HAP-1 (cell line): ENCODE measurements at regions not wholly inside any gene's neighbourhood (a gene's known extent, or its start where the extent isn't known, plus 50 kb on each side); places are given as distances from the start of the nearest gene placed in this dataset.

Source experiments
- DNase-seq, 2 experiments: peaks; one replicate each; pipeline ENCODE4 v3.0.0-alpha.2; 2016 to 2020; ENCODE audit warnings: low spot score in 2 of 2
- H3K27me3 ChIP-seq: fragments of 250-450 bp; sonication (Bioruptor Pico); 2 replicates; pipeline ENCODE4 v1.5.1; 2020; ENCODE audit warnings: low read depth, mild to moderate bottlenecking, moderate library complexity
- H3K36me3 ChIP-seq: fragments of 250-450 bp; sonication (Bioruptor Pico); replicated peaks from 2 replicates; pipeline ENCODE4 v1.5.1; 2020; ENCODE audit warnings: mild to moderate bottlenecking
- H3K4me1 ChIP-seq: fragments of 250-450 bp; sonication (Bioruptor Pico); 2 replicates; pipeline ENCODE4 v1.5.1; 2020; ENCODE audit warnings: mild to moderate bottlenecking
- H3K4me3 ChIP-seq: fragments of 250-450 bp; sonication (Bioruptor Pico); 2 replicates; pipeline ENCODE4 v1.5.1; 2020; ENCODE audit warnings: mild to moderate bottlenecking, moderate library complexity
- H3K9me3 ChIP-seq: fragments of 250-450 bp; sonication (Bioruptor Pico); 2 replicates; pipeline ENCODE4 v1.5.1; 2020; ENCODE audit warnings: mild to moderate bottlenecking, moderate library complexity
- in situ Hi-C: fragments of 300-500 bp; cut with MboI; formaldehyde crosslinking; loops from 3 replicates; pipeline ENCODE4 v1.14.3; 2020; ENCODE audit warnings: low sequenced_read_pairs, inconsistent platforms, mixed read lengths

DNA sequence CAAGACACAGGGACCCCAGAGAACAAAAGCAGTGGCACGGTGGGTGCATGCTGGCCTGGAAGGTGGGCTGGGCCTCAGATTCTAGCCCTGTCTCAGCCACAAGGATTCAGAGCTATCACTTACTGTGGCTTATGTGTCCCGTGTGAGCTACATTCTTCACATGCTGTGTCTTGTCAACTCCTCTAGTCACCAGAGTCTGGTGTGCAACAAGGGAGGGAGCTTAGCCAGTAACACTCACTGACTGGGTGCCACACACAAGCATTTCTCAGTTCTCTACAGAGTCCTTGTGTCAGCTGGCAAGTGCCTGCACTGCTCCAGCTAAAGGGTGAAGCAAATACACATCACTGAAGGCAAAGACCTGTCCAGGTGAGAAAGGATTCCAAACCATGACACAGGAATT is 186.9 kb upstream of the CDYL start:
- H3K9me3 ChIP-seq: no peaks in the 10 kb centered on the region
- H3K27me3 ChIP-seq: no peaks in the 10 kb centered on the region
- DNase-seq: no peak
- no peak overlapping the region for H3K4me3 ChIP-seq
- no peaks in the 10 kb centered on the region for H3K4me1 ChIP-seq
- no peaks in the 10 kb centered on the region for H3K36me3 ChIP-seq
- in situ Hi-C loops: no loop called here

- H3K4me3 ChIP-seq: no peak overlapping the region
- H3K4me1 ChIP-seq: no peaks in the 10 kb centered on the region
- in situ Hi-C loops: no loop called here
- no peaks in the 10 kb centered on the region for H3K9me3 ChIP-seq
- DNase-seq: no peak
- no peaks in the 10 kb centered on the region for H3K36me3 ChIP-seq
- no peaks in the 10 kb centered on the region for H3K27me3 ChIP-seq
Observed at GRCh38 chr6:4588581-4588980, 187.6 kb upstream of the CDYL start.

- in situ Hi-C loops: no loop called here
Observed at GRCh38 chr6:4588163-4588562, 188.0 kb upstream of the CDYL start.

DNA sequence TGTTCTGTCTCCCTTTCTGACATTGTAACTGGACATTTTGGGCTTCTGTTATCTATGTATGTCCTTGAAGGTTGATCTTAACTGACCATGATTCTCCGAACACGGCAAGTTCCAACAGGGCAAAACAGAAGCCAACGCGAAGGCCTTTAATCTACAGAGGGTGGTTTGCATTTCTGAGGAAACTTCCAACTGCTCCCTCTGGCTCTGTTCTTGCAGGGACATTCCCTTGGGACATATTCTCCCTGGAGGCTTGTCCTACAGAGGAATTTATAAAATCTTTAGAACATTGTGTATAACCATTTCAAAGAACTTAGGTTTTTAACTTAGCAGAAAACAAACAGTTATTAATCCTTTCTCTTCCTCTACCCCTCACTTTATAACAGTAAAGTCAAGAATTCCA is 189.0 kb upstream of the CDYL start:
- in situ Hi-C loops: no loop called here
- Histone ChIP-seq H3K4me1 (no peaks in the 10 kb centered on the region), H3K4me3 (no peak overlapping the region), H3K36me3 (no peaks in the 10 kb centered on the region), H3K27me3 (no peaks in the 10 kb centered on the region), H3K9me3 (no peaks in the 10 kb centered on the region)
- no peak for DNase-seq

More at GRCh38 chr6:4588163-4588562, 188.0 kb upstream of the CDYL start:
- Histone ChIP-seq H3K4me1 (no peaks in the 10 kb centered on the region), H3K27me3 (no peaks in the 10 kb centered on the region), H3K4me3 (no peak overlapping the region), H3K9me3 (no peaks in the 10 kb centered on the region), H3K36me3 (no peaks in the 10 kb centered on the region)
- DNase-seq: no peak

DNA sequence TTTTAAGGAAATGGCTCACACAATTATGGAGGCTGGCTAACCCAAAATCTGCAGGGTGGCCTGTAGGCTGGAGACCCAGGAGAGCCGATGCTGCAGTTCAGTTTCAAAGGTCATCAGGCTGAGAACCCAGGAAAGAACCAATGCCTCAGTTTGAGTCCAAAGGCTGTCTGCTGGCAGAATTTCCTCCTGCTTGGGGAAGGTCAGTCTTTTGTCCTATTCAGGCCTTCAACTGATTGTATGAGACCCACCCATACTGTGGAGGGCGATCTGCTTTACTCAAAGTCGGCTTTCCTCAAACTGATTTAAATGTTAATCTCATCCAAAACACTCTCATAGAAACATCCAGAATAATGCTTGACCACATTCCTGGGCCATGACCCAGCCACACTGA is 189.7 kb upstream of the CDYL start:
- no peaks in the 10 kb centered on the region for H3K36me3 ChIP-seq
- H3K27me3 ChIP-seq: no peaks in the 10 kb centered on the region
- no peaks in the 10 kb centered on the region for H3K9me3 ChIP-seq
- H3K4me1 ChIP-seq: no peaks in the 10 kb centered on the region
- H3K4me3 ChIP-seq: no peak overlapping the region
- in situ Hi-C loops: no loop called here
- no peak for DNase-seq

GRCh38 chr6:4585682-4586468 is 190.3 kb upstream of the CDYL start:
- Histone ChIP-seq H3K9me3 (no peaks in the 10 kb centered on the region), H3K4me1 (no peaks in the 10 kb centered on the region), H3K27me3 (no peaks in the 10 kb centered on the region), H3K36me3 (no peaks in the 10 kb centered on the region), H3K4me3 (no peak overlapping the region)
- no peak for DNase-seq
- in situ Hi-C loops: no loop called here

- no peaks in the 10 kb centered on the region for H3K4me1 ChIP-seq
- DNase-seq: no peak
- no peaks in the 10 kb centered on the region for H3K36me3 ChIP-seq
- H3K9me3 ChIP-seq: no peaks in the 10 kb centered on the region
- in situ Hi-C loops: no loop called here
- no peak overlapping the region for H3K4me3 ChIP-seq
- no peaks in the 10 kb centered on the region for H3K27me3 ChIP-seq
Observed at GRCh38 chr6:4584801-4585200, 191.4 kb upstream of the CDYL start.

DNA sequence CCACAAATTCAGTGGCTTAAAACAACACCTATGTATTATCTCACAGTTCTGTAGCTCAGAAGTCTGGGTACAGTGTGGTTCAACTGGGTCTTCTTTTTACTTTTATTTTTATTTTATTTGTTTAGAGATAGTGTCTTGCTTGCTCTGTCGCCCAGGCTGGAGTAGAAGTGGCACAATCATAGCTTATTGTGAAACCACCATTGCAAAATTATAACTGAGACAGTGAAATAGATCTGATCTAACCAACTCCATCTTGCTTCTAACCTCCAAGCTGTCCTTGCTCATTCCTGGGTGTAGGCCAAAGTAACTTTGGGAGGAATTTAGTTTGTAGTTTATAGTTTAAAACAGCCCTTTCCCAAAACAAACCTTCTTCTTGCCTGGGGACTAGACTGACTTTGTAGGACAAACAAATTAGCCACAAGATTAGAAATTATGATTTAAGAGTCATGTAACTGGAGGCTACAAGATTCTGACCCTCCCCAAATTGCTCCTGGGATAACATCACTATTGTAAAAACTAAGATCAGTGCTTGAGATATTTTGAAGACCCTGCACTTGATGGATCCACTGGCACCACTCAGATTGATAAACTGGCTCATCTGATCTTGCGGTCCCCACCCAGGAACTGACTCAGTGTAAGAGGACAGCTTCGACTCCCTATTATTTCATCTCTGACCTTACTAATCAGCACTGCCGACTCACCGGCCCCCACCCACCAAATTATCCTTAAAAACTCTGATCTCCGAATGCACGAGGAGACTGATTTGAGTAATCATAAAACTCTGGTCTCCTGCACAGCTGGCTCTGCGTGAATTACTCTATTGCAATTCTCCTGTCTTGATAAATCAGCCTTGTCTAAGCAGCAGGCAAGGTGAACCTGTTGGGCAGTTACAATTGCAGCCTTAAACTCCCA is 193.4 kb upstream of the CDYL start:
- Histone ChIP-seq H3K4me3 (no peak overlapping the region), H3K27me3 (no peaks in the 10 kb centered on the region), H3K4me1 (no peaks in the 10 kb centered on the region), H3K36me3 (no peaks in the 10 kb centered on the region), H3K9me3 (no peaks in the 10 kb centered on the region)
- in situ Hi-C loops: no loop called here
- no peak for DNase-seq

DNA sequence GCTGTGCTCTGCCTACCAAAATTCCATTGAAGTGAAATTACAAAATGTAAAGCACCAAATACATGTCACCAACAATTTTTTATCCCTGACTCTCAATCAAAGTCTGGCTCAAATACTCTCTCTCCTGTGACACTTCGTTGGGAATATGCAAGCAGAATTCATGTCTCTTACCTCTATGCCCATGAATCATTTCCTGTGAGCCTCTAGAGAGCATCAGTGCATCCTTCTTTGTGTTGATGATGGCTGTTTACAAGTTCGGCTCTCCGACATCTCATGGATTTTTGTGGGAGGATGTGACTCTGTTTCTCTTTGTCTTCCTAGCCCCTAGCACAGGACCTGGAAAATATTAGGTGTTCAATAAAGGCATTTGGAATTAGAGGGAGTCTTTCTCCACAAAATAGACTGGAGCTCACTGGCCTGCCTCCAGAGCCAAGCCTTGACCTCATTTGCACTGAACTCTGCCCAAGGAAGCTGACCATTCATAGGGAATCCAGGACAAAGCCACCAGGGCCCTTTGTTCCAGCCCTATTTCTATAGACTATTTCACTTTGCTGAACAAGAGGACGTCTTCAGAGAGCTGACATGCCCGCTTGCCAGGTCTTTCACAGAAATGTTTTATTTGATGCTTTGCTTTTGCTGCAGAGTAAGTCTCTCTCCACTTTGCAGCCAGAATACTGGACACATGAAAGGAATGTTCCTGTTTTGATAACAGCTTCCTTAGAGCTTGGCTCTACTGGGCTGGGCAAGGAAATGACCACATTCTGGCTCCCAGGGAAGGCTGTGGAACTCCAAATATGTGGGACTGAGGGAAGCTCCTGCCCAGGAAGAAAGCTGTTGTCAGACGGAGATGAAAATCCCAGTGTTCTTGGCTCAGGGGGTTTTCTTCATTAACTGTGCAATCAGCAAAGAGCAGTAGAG is 194.5 kb upstream of the CDYL start:
- H3K4me3 ChIP-seq: no peak overlapping the region
- H3K36me3 ChIP-seq: no peaks in the 10 kb centered on the region
- no peak for DNase-seq
- no peaks in the 10 kb centered on the region for H3K4me1 ChIP-seq
- no peaks in the 10 kb centered on the region for H3K9me3 ChIP-seq
- in situ Hi-C loops: no loop called here
- no peaks in the 10 kb centered on the region for H3K27me3 ChIP-seq

DNA sequence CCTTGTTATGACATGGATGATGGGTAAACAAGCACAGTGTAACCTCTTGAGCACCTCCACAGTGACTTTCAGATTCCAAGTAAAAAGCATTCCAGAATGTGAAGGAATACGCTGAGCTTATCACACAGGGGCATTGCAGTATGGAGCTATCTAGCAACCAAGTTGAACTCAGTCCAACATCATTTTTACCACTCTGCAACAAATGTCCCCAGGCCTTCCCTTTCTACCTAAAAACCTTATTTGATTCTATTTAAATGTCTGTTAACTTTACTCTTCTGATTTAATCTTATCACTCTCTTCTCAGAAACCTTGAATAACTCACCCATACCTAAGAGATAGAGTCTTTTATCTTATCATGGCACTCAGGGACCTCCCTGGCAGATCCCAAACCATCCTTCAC is 195.8 kb upstream of the CDYL start:
- no peaks in the 10 kb centered on the region for H3K36me3 ChIP-seq
- H3K4me3 ChIP-seq: no peak overlapping the region
- H3K9me3 ChIP-seq: no peaks in the 10 kb centered on the region
- in situ Hi-C loops: no loop called here
- no peaks in the 10 kb centered on the region for H3K27me3 ChIP-seq
- DNase-seq: no peak
- no peaks in the 10 kb centered on the region for H3K4me1 ChIP-seq

DNA sequence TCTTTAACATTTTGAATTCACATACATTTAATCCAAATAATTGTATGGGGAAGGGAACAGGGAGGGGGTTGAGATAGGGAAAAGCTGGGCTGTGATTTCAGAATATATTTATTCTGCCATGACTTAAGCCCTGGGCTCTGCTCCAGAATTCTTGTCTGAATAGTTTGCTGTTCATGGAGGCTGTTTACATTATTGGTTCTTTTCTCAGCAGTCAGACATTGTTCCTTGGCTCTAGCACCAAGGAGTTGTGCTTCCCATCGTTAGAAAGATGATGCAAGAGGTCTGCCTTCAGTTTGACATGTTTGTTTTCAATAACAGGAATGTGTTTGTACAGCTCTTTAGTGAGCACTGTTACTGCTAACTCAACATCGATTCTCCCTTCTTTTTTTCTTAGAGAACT is 198.8 kb upstream of the CDYL start:
- H3K4me3 ChIP-seq: no peak overlapping the region
- no peaks in the 10 kb centered on the region for H3K9me3 ChIP-seq
- H3K27me3 ChIP-seq: no peaks in the 10 kb centered on the region
- no peaks in the 10 kb centered on the region for H3K4me1 ChIP-seq
- in situ Hi-C loops: no loop called here
- DNase-seq: no peak
- no peaks in the 10 kb centered on the region for H3K36me3 ChIP-seq

DNA sequence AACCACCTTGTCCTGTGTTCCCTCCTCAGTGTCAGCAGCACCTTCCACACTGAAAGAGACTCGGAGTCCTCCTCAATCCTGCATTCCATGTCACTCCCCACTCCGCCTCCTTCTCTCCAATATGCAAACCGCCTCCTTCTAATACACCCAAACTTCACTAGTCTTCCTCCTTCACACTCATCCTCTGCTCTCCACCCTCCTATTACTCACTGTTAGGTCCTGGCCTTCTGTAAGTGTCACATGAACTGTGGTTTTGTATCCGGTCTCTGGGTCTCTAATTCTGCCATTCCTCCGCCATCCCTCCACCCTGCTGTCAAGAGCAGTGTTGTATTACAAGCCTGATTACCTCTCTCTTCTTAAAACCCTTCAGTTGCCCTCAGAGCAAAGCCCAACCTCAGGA is 200.5 kb upstream of the CDYL start:
- no peaks in the 10 kb centered on the region for H3K4me1 ChIP-seq
- H3K9me3 ChIP-seq: no peaks in the 10 kb centered on the region
- H3K4me3 ChIP-seq: no peak overlapping the region
- no peak for DNase-seq
- no peaks in the 10 kb centered on the region for H3K27me3 ChIP-seq
- no peaks in the 10 kb centered on the region for H3K36me3 ChIP-seq
- in situ Hi-C loops: no loop called here

DNA sequence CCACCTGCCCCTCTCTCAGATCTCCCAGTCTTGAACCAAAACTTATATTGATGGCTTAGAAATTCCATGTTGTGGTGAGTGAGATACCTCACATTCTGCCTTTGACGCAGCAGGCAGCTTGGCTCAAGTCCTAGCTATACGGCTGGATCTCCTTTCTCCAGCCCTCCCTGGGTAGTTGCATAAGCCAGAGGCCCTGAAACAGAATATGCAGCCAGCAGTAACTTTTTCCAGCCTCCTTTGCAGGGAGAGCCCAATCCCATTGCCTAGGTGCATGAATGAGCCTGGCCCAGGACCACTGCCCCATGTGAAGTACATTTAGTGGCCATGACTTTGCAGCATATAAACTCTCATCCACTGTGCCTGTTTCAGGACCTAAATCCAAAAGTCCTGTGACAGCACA is 202.2 kb upstream of the CDYL start:
- H3K27me3 ChIP-seq: peaks cover 2% of the 10 kb centered on the region; the same call in 1 of the 2 replicates
- H3K9me3 ChIP-seq: no peaks in the 10 kb centered on the region
- no peaks in the 10 kb centered on the region for H3K36me3 ChIP-seq
- H3K4me3 ChIP-seq: no peak overlapping the region
- no peaks in the 10 kb centered on the region for H3K4me1 ChIP-seq
- in situ Hi-C loops: no loop called here
- DNase-seq: no peak
